ENCODE measurements at regions not wholly inside any gene's neighbourhood (a gene's known extent, or its start where the extent isn't known, plus 50 kb on each side); places are given as distances from the start of the nearest gene placed in this dataset.
"Not testable (repeated sequence)": the region's sequence is repeated elsewhere in the genome, so short reads cannot be mapped to it uniquely, and the experiment has no call there.

DNA sequence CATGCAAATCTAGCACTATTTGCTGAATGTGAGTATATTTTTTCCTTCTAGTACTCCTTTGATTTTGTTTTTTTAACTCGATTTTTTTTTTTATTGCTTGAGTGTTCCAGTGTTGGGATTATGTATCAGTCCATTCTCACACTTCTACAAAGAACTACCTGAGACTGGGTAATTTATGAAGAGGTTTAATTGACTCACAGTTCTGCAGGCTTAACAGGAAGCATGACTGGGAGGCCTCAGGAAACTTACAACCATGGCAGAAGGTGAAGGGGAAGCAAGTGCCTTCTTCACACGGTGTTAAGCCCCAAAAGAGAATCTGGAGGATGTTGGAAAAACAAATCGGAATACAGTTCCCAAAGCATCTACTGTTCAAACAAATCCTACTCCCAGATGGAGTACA is 69.1 kb downstream of the ZNF518B start:
- 74% methylated on average over 3 of the region's 3 CpGs for WGBS
- H3K9me3 ChIP-seq; H3K4me1 ChIP-seq (replicated peaks); H3K27ac ChIP-seq; intact Hi-C loops (cut with DNase I); H3K27me3 ChIP-seq (replicated peaks; ENCODE audit: insufficient read depth); DNase-seq (ENCODE audit: low spot score); H3K4me3 ChIP-seq; H3K36me3 ChIP-seq: not testable (repeated sequence)

DNA sequence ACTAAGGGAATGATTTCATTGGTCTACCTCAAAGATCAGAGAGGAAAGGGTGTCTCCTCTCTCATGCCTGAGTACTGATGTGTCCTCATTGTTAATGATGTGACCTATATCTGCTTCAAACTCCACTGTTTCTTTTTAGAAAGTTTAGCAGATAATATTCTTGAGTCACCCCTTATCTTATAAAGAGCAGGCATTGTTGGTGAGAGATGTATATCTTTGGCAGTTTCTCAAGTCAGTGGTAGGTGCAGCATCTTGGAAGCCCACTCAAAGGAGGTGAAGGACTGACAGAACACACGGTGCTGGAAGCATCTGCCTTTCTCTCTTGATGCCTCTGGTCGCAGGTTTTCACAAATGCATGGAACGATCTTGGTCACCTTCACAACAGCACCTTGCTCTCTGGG is 71.2 kb downstream of the ZNF518B start:
- Histone ChIP-seq H3K36me3 (no peaks in the 10 kb centered on the region), H3K9me3 (no peaks in the 10 kb centered on the region), H3K4me3 (no peak overlapping the region), H3K27me3 (replicated peaks; ENCODE audit: insufficient read depth) (no peaks in the 10 kb centered on the region), H3K4me1 (replicated peaks) (no peaks in the 10 kb centered on the region), H3K27ac (no peak overlapping the region)
- 84% methylated on average over 3 of the region's 3 CpGs for WGBS
- DNase-seq (ENCODE audit: low spot score): no peak
- intact Hi-C loops (cut with DNase I): no loop called here
- TF ChIP-seq POLR2AphosphoS5 (IDR thresholded peaks at IDR 0.05) (no peak), POLR2A (IDR thresholded peaks at IDR 0.05) (no peak)
- TF ChIP-seq, protein P1, sequence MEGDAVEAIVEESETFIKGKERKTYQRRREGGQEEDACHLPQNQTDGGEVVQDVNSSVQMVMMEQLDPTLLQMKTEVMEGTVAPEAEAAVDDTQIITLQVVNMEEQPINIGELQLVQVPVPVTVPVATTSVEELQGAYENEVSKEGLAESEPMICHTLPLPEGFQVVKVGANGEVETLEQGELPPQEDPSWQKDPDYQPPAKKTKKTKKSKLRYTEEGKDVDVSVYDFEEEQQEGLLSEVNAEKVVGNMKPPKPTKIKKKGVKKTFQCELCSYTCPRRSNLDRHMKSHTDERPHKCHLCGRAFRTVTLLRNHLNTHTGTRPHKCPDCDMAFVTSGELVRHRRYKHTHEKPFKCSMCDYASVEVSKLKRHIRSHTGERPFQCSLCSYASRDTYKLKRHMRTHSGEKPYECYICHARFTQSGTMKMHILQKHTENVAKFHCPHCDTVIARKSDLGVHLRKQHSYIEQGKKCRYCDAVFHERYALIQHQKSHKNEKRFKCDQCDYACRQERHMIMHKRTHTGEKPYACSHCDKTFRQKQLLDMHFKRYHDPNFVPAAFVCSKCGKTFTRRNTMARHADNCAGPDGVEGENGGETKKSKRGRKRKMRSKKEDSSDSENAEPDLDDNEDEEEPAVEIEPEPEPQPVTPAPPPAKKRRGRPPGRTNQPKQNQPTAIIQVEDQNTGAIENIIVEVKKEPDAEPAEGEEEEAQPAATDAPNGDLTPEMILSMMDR (IDR thresholded peaks at IDR 0.05): no peak

DNA sequence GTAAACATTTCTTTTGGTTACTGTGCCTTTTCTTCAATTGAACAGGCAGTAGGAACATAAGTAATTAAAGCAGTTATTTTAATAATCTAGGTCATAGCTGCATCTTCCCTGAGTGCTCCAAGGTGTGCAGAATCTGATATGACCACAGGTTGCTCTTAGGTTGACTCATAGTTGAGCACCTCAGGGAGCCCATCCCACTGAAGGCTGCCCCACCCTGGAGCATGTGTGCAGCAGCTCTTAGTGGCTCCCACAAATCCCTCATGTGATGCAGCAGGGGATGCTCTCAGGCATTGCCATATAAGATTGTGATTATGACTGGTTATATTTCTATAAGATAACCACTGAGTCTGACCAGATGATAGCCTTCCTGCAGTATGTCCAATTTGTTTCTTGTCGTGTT is 72.3 kb downstream of the ZNF518B start:
- Histone ChIP-seq H3K36me3 (no peaks in the 10 kb centered on the region), H3K9me3 (no peaks in the 10 kb centered on the region), H3K4me1 (replicated peaks) (no peaks in the 10 kb centered on the region), H3K4me3 (no peak overlapping the region), H3K27ac (no peak overlapping the region), H3K27me3 (replicated peaks; ENCODE audit: insufficient read depth) (no peaks in the 10 kb centered on the region)
- 87% methylated on average over 1 of the region's 1 CpG for WGBS
- DNase-seq (ENCODE audit: low spot score): no peak
- TF ChIP-seq POLR2AphosphoS5 (IDR thresholded peaks at IDR 0.05): no peak
- no peak for TF ChIP-seq POLR2A (IDR thresholded peaks at IDR 0.05)
- TF ChIP-seq, protein P1 (IDR thresholded peaks at IDR 0.05): no peak
- intact Hi-C loops (cut with DNase I): no loop called here

DNA sequence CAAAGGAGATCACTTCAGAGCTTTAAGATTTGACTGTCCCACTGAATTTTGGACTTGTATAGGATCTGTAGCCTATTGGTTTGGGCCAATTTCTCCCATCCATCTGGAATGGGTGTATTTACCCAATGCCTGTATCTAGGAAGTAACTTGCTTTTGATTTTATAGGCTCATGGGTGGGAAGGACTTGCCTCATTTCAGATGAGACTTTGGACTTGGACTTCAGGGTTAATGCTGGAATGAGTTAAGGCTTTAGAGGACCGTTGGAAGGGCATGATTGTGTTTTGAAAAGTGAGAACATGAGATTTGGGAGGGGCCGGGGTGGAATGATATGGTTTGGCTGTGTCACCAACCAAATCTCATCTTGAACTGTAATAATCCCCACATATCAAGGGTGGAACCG is 73.8 kb downstream of the ZNF518B start:
- intact Hi-C loops (cut with DNase I): no loop called here
- H3K36me3 ChIP-seq: no peaks in the 10 kb centered on the region
- no peaks in the 10 kb centered on the region for H3K9me3 ChIP-seq
- no peak overlapping the region for H3K27ac ChIP-seq
- H3K27me3 ChIP-seq (replicated peaks; ENCODE audit: insufficient read depth): no peaks in the 10 kb centered on the region
- no peaks in the 10 kb centered on the region for H3K4me1 ChIP-seq (replicated peaks)
- 81% methylated on average over 3 of the region's 3 CpGs for WGBS
- TF ChIP-seq POLR2A (IDR thresholded peaks at IDR 0.05): no peak
- no peak for TF ChIP-seq POLR2AphosphoS5 (IDR thresholded peaks at IDR 0.05)
- TF ChIP-seq, protein P1 (IDR thresholded peaks at IDR 0.05): no peak
- no peak for DNase-seq (ENCODE audit: low spot score)
- H3K4me3 ChIP-seq: no peak overlapping the region

DNA sequence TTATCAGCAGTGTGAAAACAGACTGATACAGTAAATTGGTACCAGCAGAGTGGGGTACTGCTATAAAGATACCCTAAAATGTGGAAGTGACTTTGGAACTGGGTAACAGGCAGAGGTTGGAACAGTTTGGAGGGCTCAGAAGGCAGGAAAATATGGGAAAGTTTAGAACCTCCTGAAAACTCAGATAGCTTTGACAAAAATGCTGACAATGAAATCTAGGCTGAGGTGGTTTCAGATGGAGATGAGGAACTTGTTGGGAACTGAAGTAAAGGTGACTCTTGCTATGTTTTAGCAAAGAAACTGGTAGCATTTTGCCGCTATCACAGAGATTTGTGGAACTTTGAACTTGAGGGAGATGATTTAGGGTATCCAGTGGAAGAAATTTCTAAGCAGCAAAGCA is 75.1 kb downstream of the ZNF518B start:
- H3K27ac ChIP-seq; DNase-seq (ENCODE audit: low spot score); intact Hi-C loops (cut with DNase I); H3K4me1 ChIP-seq (replicated peaks); H3K27me3 ChIP-seq (replicated peaks; ENCODE audit: insufficient read depth); H3K36me3 ChIP-seq; H3K9me3 ChIP-seq; H3K4me3 ChIP-seq: not testable (repeated sequence)
- WGBS: 95% methylated on average over 1 of the region's 1 CpG

DNA sequence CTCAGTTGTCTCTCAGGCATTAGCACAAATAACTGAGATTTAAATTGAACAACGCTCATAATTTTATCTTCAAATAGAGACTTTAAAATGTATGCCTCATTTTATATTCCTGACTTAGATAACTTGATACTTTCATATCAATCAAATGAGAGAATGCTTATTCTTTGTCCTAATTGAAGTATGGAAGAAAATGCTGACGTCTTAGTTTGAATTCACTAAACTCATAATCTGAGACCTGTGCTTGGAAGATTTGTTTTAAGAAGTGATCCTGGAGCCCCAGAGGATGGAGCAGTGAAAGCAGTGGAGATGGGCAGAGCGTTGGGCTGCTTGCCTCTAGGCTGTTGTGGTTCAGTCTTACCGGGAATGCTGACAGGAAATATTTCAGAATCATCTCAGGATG is 76.1 kb downstream of the ZNF518B start:
- DNase-seq (ENCODE audit: low spot score): no peak
- intact Hi-C loops (cut with DNase I): no loop called here
- Histone ChIP-seq H3K27me3 (replicated peaks; ENCODE audit: insufficient read depth) (no peaks in the 10 kb centered on the region), H3K4me3 (no peak overlapping the region), H3K36me3 (no peaks in the 10 kb centered on the region), H3K9me3 (no peaks in the 10 kb centered on the region), H3K4me1 (replicated peaks) (no peaks in the 10 kb centered on the region), H3K27ac (no peak overlapping the region)
- TF ChIP-seq POLR2A (IDR thresholded peaks at IDR 0.05) (no peak), POLR2AphosphoS5 (IDR thresholded peaks at IDR 0.05) (no peak)
- TF ChIP-seq, protein P1 (IDR thresholded peaks at IDR 0.05): no peak
- 94% methylated on average over 4 of the region's 4 CpGs for WGBS

All from prostate gland (tissue), 2 donors.